HG03135 (cell line): ENCODE measurements at regions not wholly inside any gene's neighbourhood (a gene's known extent, or its start where the extent isn't known, plus 50 kb on each side); places are given as distances from the start of the nearest gene placed in this dataset.
"Not testable (repeated sequence)": the region's sequence is repeated elsewhere in the genome, so short reads cannot be mapped to it uniquely, and the experiment has no call there.

Source experiments
- ATAC-seq: cut with Tn5 transposase; IDR thresholded peaks from one replicate; pipeline ENCODE4 v1.9.1; 2021; ENCODE audit warnings: mild to moderate bottlenecking, moderate library complexity; ENCODE audit not compliant: unreplicated experiment

GRCh38 chr9:115845648-115846312, 307.8 kb upstream of the PAPPA start:
- ATAC-seq = no peak

GRCh38 chr9:115847216-115847615, 306.4 kb upstream of the PAPPA start:
- ATAC-seq = no peak

- ATAC-seq = no peak
These were observed 303.7 kb upstream of the PAPPA start for GRCh38 chr9:115849679-115850412.

- no peak for ATAC-seq
These were observed 302.9 kb upstream of the PAPPA start for GRCh38 chr9:115850548-115851304.

GRCh38 chr9:115855458-115856133, 298.0 kb upstream of the PAPPA start:
- ATAC-seq = no peak

GRCh38 chr9:115858421-115858820, 295.2 kb upstream of the PAPPA start:
- not testable (repeated sequence) for ATAC-seq

- ATAC-seq = no peak
These were observed 291.6 kb upstream of the PAPPA start for GRCh38 chr9:115862021-115862420.

GRCh38 chr9:115864581-115864980, 289.0 kb upstream of the PAPPA start:
- no peak for ATAC-seq

GRCh38 chr9:115867326-115867725, 286.3 kb upstream of the PAPPA start:
- ATAC-seq = no peak

- no peak for ATAC-seq
These were observed 275.6 kb upstream of the PAPPA start for GRCh38 chr9:115877852-115878438.

- ATAC-seq = no peak
These were observed 274.1 kb upstream of the PAPPA start for GRCh38 chr9:115879451-115879850.

GRCh38 chr9:115880221-115880885, 273.2 kb upstream of the PAPPA start:
- no peak for ATAC-seq

GRCh38 chr9:115882911-115883310, 270.7 kb upstream of the PAPPA start:
- no peak for ATAC-seq

- no peak for ATAC-seq
These were observed 269.9 kb upstream of the PAPPA start for GRCh38 chr9:115883467-115884329.

GRCh38 chr9:115884846-115885245, 268.7 kb upstream of the PAPPA start:
- ATAC-seq = no peak

- ATAC-seq = no peak
These were observed 265.5 kb upstream of the PAPPA start for GRCh38 chr9:115888131-115888530.

GRCh38 chr9:115891929-115892328, 261.7 kb upstream of the PAPPA start:
- no peak for ATAC-seq

- not testable (repeated sequence) for ATAC-seq
These were observed 255.1 kb upstream of the PAPPA start for GRCh38 chr9:115898478-115898877.

GRCh38 chr9:115900698-115901097, 252.9 kb upstream of the PAPPA start:
- no peak for ATAC-seq
